GM20000 (cell line): ENCODE measurements at regions not wholly inside any gene's neighbourhood (a gene's known extent, or its start where the extent isn't known, plus 50 kb on each side); places are given as distances from the start of the nearest gene placed in this dataset.
"Not testable (repeated sequence)": the region's sequence is repeated elsewhere in the genome, so short reads cannot be mapped to it uniquely, and the experiment has no call there.

Experiments used
- DNase-seq: peaks from one replicate; pipeline ENCODE4 v3.0.0; 2012; ENCODE audit warnings: low spot score
- CTCF ChIP-seq: IDR thresholded peaks from 2 replicates; pipeline ENCODE4 v1.5.1; 2012; ENCODE audit warnings: mild to moderate bottlenecking, control low read depth; ENCODE audit errors: extremely low read depth, missing control alignments

- DNase-seq, result no peak
- TF ChIP-seq CTCF, result no peak
Observed at GRCh38 chr15:26007151-26007550, 144.0 kb upstream of the ATP10A start.

GRCh38 chr15:26001201-26001600 lies 138.1 kb upstream of the ATP10A start:
- no peak for TF ChIP-seq CTCF
- DNase-seq, result no peak

GRCh38 chr15:25993506-25993905 lies 130.4 kb upstream of the ATP10A start:
- no peak for TF ChIP-seq CTCF
- DNase-seq, result no peak

GRCh38 chr15:25990220-25990619 lies 127.1 kb upstream of the ATP10A start:
- DNase-seq, result no peak

GRCh38 chr15:25989327-25989726 lies 126.2 kb upstream of the ATP10A start:
- no peak for DNase-seq
- TF ChIP-seq CTCF, result no peak

More at GRCh38 chr15:25990220-25990619, 127.1 kb upstream of the ATP10A start:
- TF ChIP-seq CTCF, result no peak

GRCh38 chr15:25988716-25989115 lies 125.6 kb upstream of the ATP10A start:
- not testable (repeated sequence) for DNase-seq

- TF ChIP-seq CTCF, result no peak
- DNase-seq, result no peak
Observed at GRCh38 chr15:25987638-25988037, 124.5 kb upstream of the ATP10A start.

- DNase-seq, result no peak
- TF ChIP-seq CTCF, result no peak
Observed at GRCh38 chr15:25985165-25985564, 122.0 kb upstream of the ATP10A start.
